MCF 10A (cell line): ENCODE measurements at regions not wholly inside any gene's neighbourhood (a gene's known extent, or its start where the extent isn't known, plus 50 kb on each side); places are given as distances from the start of the nearest gene placed in this dataset.

Experiments
- BruUV-seq: library from RNA; stranded (reverse); fragments of 400-500 nt; replicated peaks from 2 replicates; lab custom pipeline; 2021; lab: Mats Ljungman, UMichigan
- CTCF ChIA-PET: fragments of 300-600 bp; sonication (Branson Sonifier 250); formaldehyde crosslinking; extraction: SDS; loops from one replicate; lab custom pipeline; 2021; ENCODE audit warnings: antibody characterized with exemption, inconsistent platforms; lab: Yijun Ruan, JAX
- POLR2A ChIA-PET: fragments of 300-600, 350-650 bp; sonication (Branson Sonifier 250); formaldehyde crosslinking; extraction: SDS; loops from one replicate; lab custom pipeline; 2020; ENCODE audit warnings: antibody characterized with exemption, inconsistent platforms; lab: Yijun Ruan, JAX
- DNase-seq: peaks from one replicate; pipeline ENCODE4 v3.0.0-alpha.2; 2018; ENCODE audit not compliant: unreplicated experiment
- H3K27ac Mint-ChIP-seq: one replicate; pipeline ENCODE4 v1.8.0; 2022; ENCODE audit warnings: mild to moderate bottlenecking, low read depth, mixed read lengths; ENCODE audit not compliant: unreplicated experiment
- H3K27me3 Mint-ChIP-seq: one replicate; pipeline ENCODE4 v1.8.0; 2022; ENCODE audit warnings: mixed read lengths; ENCODE audit not compliant: insufficient read depth, unreplicated experiment
- H3K36me3 Mint-ChIP-seq: one replicate; pipeline ENCODE4 v1.8.0; 2022; ENCODE audit warnings: mild to moderate bottlenecking, moderate library complexity, mixed read lengths; ENCODE audit not compliant: insufficient read depth, unreplicated experiment
- H3K4me1 Mint-ChIP-seq: one replicate; pipeline ENCODE4 v1.8.0; 2022; ENCODE audit warnings: mixed read lengths; ENCODE audit not compliant: insufficient read depth, unreplicated experiment
- H3K4me3 Mint-ChIP-seq: one replicate; pipeline ENCODE4 v1.8.0; 2022; ENCODE audit warnings: mild to moderate bottlenecking, moderate library complexity, mixed read lengths; ENCODE audit not compliant: unreplicated experiment
- H3K9me3 Mint-ChIP-seq: one replicate; pipeline ENCODE4 v1.8.0; 2022; ENCODE audit warnings: mixed read lengths; ENCODE audit not compliant: unreplicated experiment
- intact Hi-C: fragments of 100-400 bp; cut with micrococcal nuclease; formaldehyde crosslinking; loops from 2 replicates; pipeline ENCODE4 v1.14.1; 2022
- TF ChIP-seq, protein P1 (sequence below): fragments of 200-600 bp; IDR thresholded peaks from one replicate; pipeline ENCODE4 v1.8.0; 2022; ENCODE audit warnings: antibody characterized with exemption, mild to moderate bottlenecking; ENCODE audit not compliant: unreplicated experiment

DNA sequence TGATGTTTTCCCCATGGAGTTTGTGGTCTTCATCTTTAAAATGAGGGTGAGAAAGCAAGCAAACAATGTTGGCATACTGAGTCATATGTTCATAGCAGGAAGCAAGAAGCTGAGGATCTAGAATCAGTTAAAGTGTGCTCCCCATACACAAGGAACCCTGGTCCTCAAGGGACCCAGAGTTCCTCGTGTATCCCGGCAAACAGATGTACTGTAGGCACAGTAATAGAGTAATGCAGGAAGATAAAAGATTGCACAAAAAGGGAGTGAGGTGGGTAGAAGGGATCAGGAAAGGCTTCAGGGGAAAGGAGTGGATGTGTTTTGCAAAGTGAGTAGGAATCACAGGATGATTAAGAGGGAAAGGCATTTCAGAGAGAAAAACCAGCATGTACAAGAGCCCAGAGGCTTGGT, 412.3 kb upstream of the CDH11 start:
- Mint-ChIP-seq H3K36me3 (no peaks in the 10 kb centered on the region), H3K27ac (no peak overlapping the region), H3K4me1 (no peaks in the 10 kb centered on the region), H3K4me3 (no peak overlapping the region), H3K27me3 (no peaks in the 10 kb centered on the region), H3K9me3 (peaks cover 40% of the 10 kb centered on the region)
- no TSS peak for BruUV-seq
- intact Hi-C loops, result no loop called here
- TF ChIP-seq, protein P1, sequence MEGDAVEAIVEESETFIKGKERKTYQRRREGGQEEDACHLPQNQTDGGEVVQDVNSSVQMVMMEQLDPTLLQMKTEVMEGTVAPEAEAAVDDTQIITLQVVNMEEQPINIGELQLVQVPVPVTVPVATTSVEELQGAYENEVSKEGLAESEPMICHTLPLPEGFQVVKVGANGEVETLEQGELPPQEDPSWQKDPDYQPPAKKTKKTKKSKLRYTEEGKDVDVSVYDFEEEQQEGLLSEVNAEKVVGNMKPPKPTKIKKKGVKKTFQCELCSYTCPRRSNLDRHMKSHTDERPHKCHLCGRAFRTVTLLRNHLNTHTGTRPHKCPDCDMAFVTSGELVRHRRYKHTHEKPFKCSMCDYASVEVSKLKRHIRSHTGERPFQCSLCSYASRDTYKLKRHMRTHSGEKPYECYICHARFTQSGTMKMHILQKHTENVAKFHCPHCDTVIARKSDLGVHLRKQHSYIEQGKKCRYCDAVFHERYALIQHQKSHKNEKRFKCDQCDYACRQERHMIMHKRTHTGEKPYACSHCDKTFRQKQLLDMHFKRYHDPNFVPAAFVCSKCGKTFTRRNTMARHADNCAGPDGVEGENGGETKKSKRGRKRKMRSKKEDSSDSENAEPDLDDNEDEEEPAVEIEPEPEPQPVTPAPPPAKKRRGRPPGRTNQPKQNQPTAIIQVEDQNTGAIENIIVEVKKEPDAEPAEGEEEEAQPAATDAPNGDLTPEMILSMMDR, result no peak
- POLR2A ChIA-PET, result no interaction called here
- peak; percentile 14 for DNase-seq
- CTCF ChIA-PET, result no interaction called here

DNA sequence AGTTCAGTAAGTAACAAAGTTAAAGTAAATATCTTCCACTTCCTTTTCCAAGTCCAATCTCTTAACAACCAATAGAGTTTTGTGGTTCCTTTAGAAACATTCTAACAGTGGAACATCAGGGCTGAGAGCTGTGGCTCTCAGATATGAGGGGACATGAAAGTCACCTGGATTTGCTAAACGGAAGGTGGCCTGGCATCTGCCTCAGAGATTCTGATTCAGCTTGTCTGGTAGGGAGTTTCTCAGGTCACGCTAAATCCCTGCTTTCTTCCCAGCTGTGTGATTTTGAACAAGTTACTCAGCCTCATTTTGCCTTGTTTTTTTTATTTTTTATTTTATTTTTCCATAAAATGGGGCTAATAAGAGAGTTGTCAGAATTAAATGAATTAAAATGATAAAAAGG, 411.0 kb upstream of the CDH11 start:
- Mint-ChIP-seq H3K4me3 (no peak overlapping the region), H3K27ac (no peak overlapping the region), H3K36me3 (no peaks in the 10 kb centered on the region), H3K27me3 (no peaks in the 10 kb centered on the region), H3K4me1 (no peaks in the 10 kb centered on the region), H3K9me3 (peaks cover 39% of the 10 kb centered on the region)
- no TSS peak for BruUV-seq
- no peak for DNase-seq
- TF ChIP-seq, protein P1, result no peak
- intact Hi-C loops, result no loop called here
- CTCF ChIA-PET, result no interaction called here
- POLR2A ChIA-PET, result no interaction called here

DNA sequence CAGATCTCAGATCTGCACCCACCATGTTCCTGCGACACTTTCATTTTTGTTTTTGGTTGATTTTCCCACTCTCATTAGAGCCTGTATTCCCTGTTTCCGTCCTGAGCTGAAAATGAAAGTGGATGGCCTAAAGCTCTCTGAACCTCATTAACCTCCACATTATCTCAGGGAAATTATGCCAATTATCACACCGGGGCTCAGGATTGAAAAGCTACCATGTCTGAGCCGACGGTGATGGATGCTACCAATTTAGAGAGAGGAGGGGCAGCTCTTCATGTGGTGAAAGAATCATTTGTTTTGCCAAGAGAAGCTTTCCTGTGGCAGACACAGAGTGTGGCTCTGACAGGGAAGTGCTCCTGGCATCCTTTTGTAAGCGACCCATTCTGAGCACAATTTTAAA, 410.4 kb upstream of the CDH11 start:
- H3K36me3 Mint-ChIP-seq, result no peaks in the 10 kb centered on the region
- H3K9me3 Mint-ChIP-seq, result peaks cover 35% of the 10 kb centered on the region
- no TSS peak for BruUV-seq
- intact Hi-C loops, result no loop called here
- ChIA-PET POLR2A (no interaction called here), CTCF (no interaction called here)
- H3K27ac Mint-ChIP-seq, result no peak overlapping the region
- TF ChIP-seq, protein P1, result no peak
- DNase-seq, result no peak
- no peaks in the 10 kb centered on the region for H3K4me1 Mint-ChIP-seq
- H3K4me3 Mint-ChIP-seq, result no peak overlapping the region
- H3K27me3 Mint-ChIP-seq, result no peaks in the 10 kb centered on the region

DNA sequence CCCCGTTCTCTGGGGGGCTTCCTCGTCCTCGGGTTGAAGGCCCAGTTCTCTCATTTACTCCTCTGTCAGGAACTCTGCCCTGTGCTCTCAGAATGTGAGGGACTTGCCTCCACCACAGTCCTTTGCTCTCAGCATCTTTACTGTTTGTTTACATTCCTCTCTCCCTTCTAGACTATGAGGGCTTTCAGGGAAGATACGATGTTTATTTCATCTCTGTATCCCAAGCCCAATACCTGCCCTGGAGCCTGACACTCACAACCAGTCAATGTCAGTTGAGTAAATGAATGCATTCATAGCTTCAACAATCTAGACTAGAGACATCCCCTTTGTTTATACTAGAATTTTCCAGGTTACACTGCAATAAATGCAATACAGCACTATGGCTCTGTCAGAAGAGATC, 409.6 kb upstream of the CDH11 start:
- ChIA-PET POLR2A (no interaction called here), CTCF (no interaction called here)
- Mint-ChIP-seq H3K27me3 (no peaks in the 10 kb centered on the region), H3K36me3 (no peaks in the 10 kb centered on the region), H3K4me1 (no peaks in the 10 kb centered on the region), H3K9me3 (peaks cover 35% of the 10 kb centered on the region), H3K27ac (no peak overlapping the region), H3K4me3 (no peak overlapping the region)
- intact Hi-C loops, result no loop called here
- no TSS peak for BruUV-seq
- no peak for DNase-seq
- TF ChIP-seq, protein P1, result no peak
